BE2C (cell line): ENCODE measurements at regions not wholly inside any gene's neighbourhood (a gene's known extent, or its start where the extent isn't known, plus 50 kb on each side); places are given as distances from the start of the nearest gene placed in this dataset.

Source experiments
- DNase-seq: peaks from one replicate; pipeline ENCODE4 v3.0.0-alpha.2; 2020
- H3K27me3 ChIP-seq: fragments of 250-450 bp; sonication (Bioruptor Pico); 2 replicates; pipeline ENCODE4 v1.5.1; 2020; ENCODE audit warnings: mild to moderate bottlenecking
- H3K36me3 ChIP-seq: fragments of 250-450 bp; sonication (Bioruptor Pico); 2 replicates; pipeline ENCODE4 v1.5.1; 2020; ENCODE audit warnings: mild to moderate bottlenecking
- H3K4me1 ChIP-seq: fragments of 250-450 bp; sonication (Bioruptor Pico); 2 replicates; pipeline ENCODE4 v1.5.1; 2020
- H3K4me3 ChIP-seq: 2 replicates; pipeline ENCODE4 v1.5.1; 2011; ENCODE audit warnings: low read depth, low read length
- H3K9me3 ChIP-seq: fragments of 250-450 bp; sonication (Bioruptor Pico); 2 replicates; pipeline ENCODE4 v1.5.1; 2020
- CTCF ChIP-seq: IDR thresholded peaks from 2 replicates; pipeline ENCODE4 v1.5.1; 2012; ENCODE audit warnings: mild to moderate bottlenecking, low read depth, low read length

- H3K27me3 ChIP-seq, result no peaks in the 10 kb centered on the region
- DNase-seq, result no peak
- H3K9me3 ChIP-seq, result no peaks in the 10 kb centered on the region
- no peaks in the 10 kb centered on the region for H3K36me3 ChIP-seq
- peaks cover 14% of the 10 kb centered on the region for H3K4me1 ChIP-seq
- H3K4me3 ChIP-seq, result no peak overlapping the region
- TF ChIP-seq CTCF, result no peak
Observed at GRCh38 chr5:68411161-68411560, 195.6 kb downstream of the PIK3R1 start.

DNA sequence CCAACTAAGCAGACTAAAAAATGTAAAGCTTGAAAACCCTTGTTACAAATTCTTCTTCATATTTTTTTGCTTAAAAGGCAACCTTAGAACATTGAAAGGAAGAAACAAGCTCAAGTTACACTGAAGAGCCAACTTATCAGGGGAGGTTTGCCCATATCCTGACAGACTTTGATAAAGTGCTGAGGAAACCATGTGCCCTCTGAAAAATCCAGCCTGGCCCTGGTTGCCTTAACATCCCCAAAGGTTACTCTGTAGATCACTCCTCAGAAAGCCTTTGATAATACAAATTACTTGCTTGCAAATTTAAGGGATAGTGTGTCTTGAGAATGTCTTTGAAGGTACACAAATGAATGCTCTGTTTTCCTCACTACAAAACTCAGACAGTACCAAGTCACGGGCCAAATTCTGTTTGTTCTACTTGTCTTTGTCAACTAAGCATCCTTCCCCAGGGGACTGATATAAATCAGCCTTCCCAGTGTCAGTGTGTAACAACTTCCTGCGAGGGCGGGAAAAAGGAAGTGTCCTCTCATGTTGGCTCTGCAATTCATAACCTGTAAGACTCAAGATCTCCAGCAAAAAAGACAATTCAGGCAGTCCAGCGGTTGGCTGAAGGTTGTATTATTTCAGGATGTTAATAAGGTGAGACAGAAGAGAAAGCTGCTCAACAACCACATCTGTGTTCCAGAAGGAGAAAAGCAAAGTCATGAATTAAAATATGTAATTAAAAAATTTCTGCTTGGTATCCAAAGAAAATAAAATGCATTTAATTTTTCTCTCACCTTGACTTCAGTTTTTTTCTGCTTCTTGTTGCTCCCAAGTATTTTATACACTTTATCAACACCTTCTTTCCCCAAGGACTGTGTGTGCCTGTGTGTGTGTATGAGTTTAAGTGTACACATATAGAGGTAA, 199.9 kb downstream of the PIK3R1 start:
- Histone ChIP-seq H3K4me1 (peaks cover 44% of the 10 kb centered on the region), H3K9me3 (no peaks in the 10 kb centered on the region), H3K36me3 (no peaks in the 10 kb centered on the region), H3K4me3 (no peak overlapping the region), H3K27me3 (no peaks in the 10 kb centered on the region)
- peak; percentile 31 for DNase-seq
- TF ChIP-seq CTCF, result no peak

- Histone ChIP-seq H3K9me3 (no peaks in the 10 kb centered on the region), H3K36me3 (no peaks in the 10 kb centered on the region), H3K4me3 (no peak overlapping the region), H3K4me1 (peaks cover 57% of the 10 kb centered on the region), H3K27me3 (no peaks in the 10 kb centered on the region)
- no peak for TF ChIP-seq CTCF
- DNase-seq, result no peak
Observed at GRCh38 chr5:68416714-68417113, 201.2 kb downstream of the PIK3R1 start.

DNA sequence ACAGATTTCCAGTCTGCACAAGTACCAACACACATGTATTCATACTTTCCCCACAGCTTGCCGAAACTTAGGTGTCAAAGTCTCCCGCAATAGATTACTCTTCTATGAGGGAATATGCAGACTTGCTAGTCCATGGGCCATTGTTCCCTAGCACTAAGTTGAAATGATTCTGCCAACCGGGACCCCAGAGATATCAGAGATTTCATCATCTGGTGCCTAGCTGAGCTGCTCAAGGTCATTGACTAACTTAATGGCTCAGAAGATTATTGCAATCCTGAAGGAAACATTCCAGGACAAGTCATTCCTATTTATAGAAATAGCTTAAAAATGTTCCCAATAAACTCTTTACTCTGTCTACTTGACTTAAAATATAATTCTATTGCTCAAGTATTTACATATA, 202.6 kb downstream of the PIK3R1 start:
- no peaks in the 10 kb centered on the region for H3K27me3 ChIP-seq
- peaks cover 59% of the 10 kb centered on the region for H3K4me1 ChIP-seq
- H3K4me3 ChIP-seq, result no peak overlapping the region
- DNase-seq, result no peak
- H3K36me3 ChIP-seq, result no peaks in the 10 kb centered on the region
- TF ChIP-seq CTCF, result no peak
- H3K9me3 ChIP-seq, result no peaks in the 10 kb centered on the region

GRCh38 chr5:68418680-68419079, 203.1 kb downstream of the PIK3R1 start:
- Histone ChIP-seq H3K27me3 (no peaks in the 10 kb centered on the region), H3K9me3 (no peaks in the 10 kb centered on the region), H3K36me3 (no peaks in the 10 kb centered on the region), H3K4me1 (peaks cover 64% of the 10 kb centered on the region), H3K4me3 (no peak overlapping the region)
- no peak for DNase-seq
- no peak for TF ChIP-seq CTCF

GRCh38 chr5:68419081-68419636, 203.6 kb downstream of the PIK3R1 start:
- H3K4me3 ChIP-seq, result no peak overlapping the region
- DNase-seq, result no peak
- no peaks in the 10 kb centered on the region for H3K36me3 ChIP-seq
- peaks cover 66% of the 10 kb centered on the region for H3K4me1 ChIP-seq
- no peaks in the 10 kb centered on the region for H3K27me3 ChIP-seq
- no peak for TF ChIP-seq CTCF
- H3K9me3 ChIP-seq, result no peaks in the 10 kb centered on the region
